PC-9 (cell line): ENCODE measurements at regions not wholly inside any gene's neighbourhood (a gene's known extent, or its start where the extent isn't known, plus 50 kb on each side); places are given as distances from the start of the nearest gene placed in this dataset.

Experiments used
- BruUV-seq: library from RNA; stranded (reverse); fragments of 400-500 nt; replicated peaks from 2 replicates; lab custom pipeline; 2021; lab: Mats Ljungman, UMichigan
- CTCF ChIA-PET: fragments of 300-600 bp; sonication (Branson Sonifier 250); formaldehyde crosslinking; loops from one replicate; lab custom pipeline; 2022; ENCODE audit warnings: antibody characterized with exemption; lab: Charles Lee
- POLR2A ChIA-PET: fragments of 300-600 bp; sonication (Branson Sonifier 250); formaldehyde crosslinking; loops from one replicate; lab custom pipeline; 2022; ENCODE audit warnings: antibody characterized with exemption; ENCODE audit not compliant: unreplicated experiment; lab: Charles Lee
- DNase-seq, 2 experiments: peaks; one replicate each; pipeline versions ENCODE4 v3.0.0 to v3.0.0-alpha.2; 2015 to 2022; ENCODE audit warnings: mixed read lengths in 1 of 2
- H2AFZ ChIP-seq: fragments of 200-600 bp; sonication (generic); 2 replicates; pipeline ENCODE4 v1.8.1; 2017; ENCODE audit warnings: antibody characterized with exemption
- H3F3A ChIP-seq: fragments of 200-600 bp; sonication (generic); 2 replicates; pipeline ENCODE4 v1.8.1; 2017; ENCODE audit warnings: antibody characterized with exemption, mild to moderate bottlenecking, low read depth; ENCODE audit not compliant: insufficient read depth
- H3K27ac ChIP-seq: fragments of 200-600 bp; sonication (generic); 2 replicates; pipeline ENCODE4 v1.6.1; 2016; ENCODE audit warnings: mixed run types
- H3K27me3 ChIP-seq: fragments of 200-600 bp; sonication (generic); 2 replicates; pipeline ENCODE4 v1.6.1; 2016; ENCODE audit warnings: low read depth, mixed run types; ENCODE audit not compliant: insufficient read depth
- H3K36me3 ChIP-seq: fragments of 200-600 bp; sonication (generic); 2 replicates; pipeline ENCODE4 v1.6.1; 2016; ENCODE audit warnings: low read depth, mixed run types
- H3K4me1 ChIP-seq: fragments of 200-600 bp; sonication (generic); replicated peaks from 2 replicates; pipeline ENCODE4 v1.6.1; 2016; ENCODE audit warnings: mixed run types; ENCODE audit not compliant: insufficient read depth
- H3K4me2 ChIP-seq: fragments of 200-600 bp; sonication (generic); 2 replicates; pipeline ENCODE4 v1.6.1; 2017; ENCODE audit warnings: mixed run types
- H3K4me3 ChIP-seq: fragments of 200-600 bp; sonication (generic); 2 replicates; pipeline ENCODE4 v1.6.1; 2016; ENCODE audit warnings: mixed run types
- H3K79me2 ChIP-seq: fragments of 200-600 bp; sonication (generic); 2 replicates; pipeline ENCODE4 v1.6.1; 2017; ENCODE audit warnings: low read depth, mixed run types
- H3K9me2 ChIP-seq: fragments of 200-600 bp; sonication (generic); 2 replicates; pipeline ENCODE4 v1.8.1; 2017; ENCODE audit warnings: mild to moderate bottlenecking; ENCODE audit not compliant: insufficient read depth
- H3K9me3 ChIP-seq: fragments of 200-600 bp; sonication (generic); 2 replicates; pipeline ENCODE4 v1.8.1; 2016; ENCODE audit warnings: low read depth; ENCODE audit not compliant: insufficient read depth
- H4K20me1 ChIP-seq: fragments of 200-600 bp; sonication (generic); 2 replicates; pipeline ENCODE4 v1.8.1; 2017; ENCODE audit not compliant: insufficient read depth
- CTCF ChIP-seq: fragments of 200-600 bp; sonication (generic); conservative IDR thresholded peaks from 2 replicates; pipeline ENCODE4 v1.6.1; 2017; ENCODE audit warnings: mixed run types, antibody characterized with exemption, mild to moderate bottlenecking, moderate library complexity
- EZH2 ChIP-seq: fragments of 200-600 bp; sonication (generic); IDR thresholded peaks from 2 replicates; pipeline ENCODE4 v1.8.0; 2017; ENCODE audit warnings: antibody characterized with exemption, low read depth
- intact Hi-C: fragments of 100-400 bp; cut with micrococcal nuclease; formaldehyde crosslinking; loops from one replicate; pipeline ENCODE4 v1.10.0; 2022; ENCODE audit not compliant: unreplicated experiment

- TF ChIP-seq CTCF = no peak
- TF ChIP-seq EZH2 = no peak
- BruUV-seq = no TSS peak
- no peaks in the 10 kb centered on the region for H3F3A ChIP-seq
- H4K20me1 ChIP-seq = no peaks in the 10 kb centered on the region
- no peak for DNase-seq
- no peaks in the 10 kb centered on the region for H3K9me2 ChIP-seq
- no peaks in the 10 kb centered on the region for H3K36me3 ChIP-seq
- H3K4me2 ChIP-seq = no peak overlapping the region
- intact Hi-C loops = no loop called here
- no peaks in the 10 kb centered on the region for H3K27me3 ChIP-seq
- POLR2A ChIA-PET = no interaction called here
- no peaks in the 10 kb centered on the region for H3K9me3 ChIP-seq
- H3K4me1 ChIP-seq = no peaks in the 10 kb centered on the region
- no peak overlapping the region for H3K4me3 ChIP-seq
- H2AFZ ChIP-seq = no peak overlapping the region
- no peak overlapping the region for H3K27ac ChIP-seq
- H3K79me2 ChIP-seq = no peaks in the 10 kb centered on the region
- CTCF ChIA-PET = no interaction called here
Measured at GRCh38 chr1:29719253-29719652, 482.9 kb downstream of the PTPRU start.

GRCh38 chr1:29718791-29719190 lies 482.5 kb downstream of the PTPRU start:
- H2AFZ ChIP-seq = no peak overlapping the region
- no peak overlapping the region for H3K4me3 ChIP-seq
- H3K9me2 ChIP-seq = no peaks in the 10 kb centered on the region
- TF ChIP-seq EZH2 (no peak), CTCF (no peak)
- H3K4me2 ChIP-seq = no peak overlapping the region
- H3K27me3 ChIP-seq = no peaks in the 10 kb centered on the region
- H3F3A ChIP-seq = no peaks in the 10 kb centered on the region
- ChIA-PET CTCF (no interaction called here), POLR2A (no interaction called here)
- H3K4me1 ChIP-seq = no peaks in the 10 kb centered on the region
- BruUV-seq = no TSS peak
- DNase-seq = no peak
- no peaks in the 10 kb centered on the region for H3K36me3 ChIP-seq
- no peaks in the 10 kb centered on the region for H3K79me2 ChIP-seq
- H3K9me3 ChIP-seq = no peaks in the 10 kb centered on the region
- intact Hi-C loops = no loop called here
- H4K20me1 ChIP-seq = no peaks in the 10 kb centered on the region
- no peak overlapping the region for H3K27ac ChIP-seq

- H3K79me2 ChIP-seq = no peaks in the 10 kb centered on the region
- H3K36me3 ChIP-seq = no peaks in the 10 kb centered on the region
- no peaks in the 10 kb centered on the region for H4K20me1 ChIP-seq
- POLR2A ChIA-PET = interaction anchor here (0.7 kb wide), 1 partner anchor 922 kb away, joined by 4 read pairs; no protein-coding TSS in a partner anchor
- no peak for DNase-seq
- no peak overlapping the region for H2AFZ ChIP-seq
- H3K4me2 ChIP-seq = no peak overlapping the region
- no TSS peak for BruUV-seq
- H3K27me3 ChIP-seq = no peaks in the 10 kb centered on the region
- H3K9me2 ChIP-seq = no peaks in the 10 kb centered on the region
- no peak overlapping the region for H3K27ac ChIP-seq
- no peaks in the 10 kb centered on the region for H3F3A ChIP-seq
- CTCF ChIA-PET = no interaction called here
- H3K4me1 ChIP-seq = no peaks in the 10 kb centered on the region
- intact Hi-C loops = no loop called here
- TF ChIP-seq CTCF (no peak), EZH2 (no peak)
- H3K9me3 ChIP-seq = no peaks in the 10 kb centered on the region
- no peak overlapping the region for H3K4me3 ChIP-seq
Measured at GRCh38 chr1:29716306-29716705, 480.0 kb downstream of the PTPRU start.
